Left renal pelvis (tissue), 4 donors: ENCODE measurements at regions not wholly inside any gene's neighbourhood (a gene's known extent, or its start where the extent isn't known, plus 50 kb on each side); places are given as distances from the start of the nearest gene placed in this dataset.

Source experiments
- DNase-seq, 4 donors: peaks; one replicate each; pipeline ENCODE4 v3.0.0-alpha.2; 2013; ENCODE audit warnings: low read depth in 4 of 4, low spot score in 3 of 4

DNA sequence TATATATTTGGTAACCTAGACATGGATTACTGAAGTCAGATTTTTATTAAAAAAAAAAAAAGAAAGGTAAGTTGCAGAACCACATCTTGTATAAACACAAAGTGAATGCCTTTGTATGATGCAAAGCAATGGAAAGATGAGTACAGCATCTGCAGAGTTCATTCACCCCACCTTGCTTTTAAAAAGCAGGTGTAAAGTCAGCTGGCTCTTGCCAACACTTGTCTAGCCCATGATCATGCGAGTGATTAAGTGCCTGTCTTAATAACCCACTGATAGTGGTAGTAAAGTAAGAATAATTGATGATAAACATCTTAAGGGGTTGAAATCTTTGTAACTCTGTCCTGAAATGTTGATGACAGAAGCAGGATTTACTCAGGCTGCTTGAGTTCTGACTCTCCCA, 710.4 kb downstream of the EFNB2 start:
- DNase-seq: no peak

DNA sequence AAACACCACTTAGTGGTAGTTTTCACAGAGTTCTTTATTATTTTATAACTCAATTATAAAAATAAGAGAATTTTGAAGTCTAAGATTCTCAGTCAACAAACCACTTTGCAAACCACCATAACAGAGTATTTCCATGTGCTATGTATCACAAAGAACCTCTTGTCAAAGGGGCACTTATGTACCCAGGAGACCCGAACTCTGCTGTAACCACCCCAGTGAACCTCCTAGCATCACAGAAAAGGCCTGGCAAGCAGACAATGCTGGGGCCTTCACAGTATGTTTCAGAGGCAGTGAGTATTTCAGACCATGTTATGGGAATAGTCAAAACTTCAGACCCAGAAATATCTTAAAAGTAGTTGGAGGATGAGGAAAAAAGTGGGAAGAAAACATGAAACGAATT, 714.1 kb downstream of the EFNB2 start:
- DNase-seq: no peak

DNA sequence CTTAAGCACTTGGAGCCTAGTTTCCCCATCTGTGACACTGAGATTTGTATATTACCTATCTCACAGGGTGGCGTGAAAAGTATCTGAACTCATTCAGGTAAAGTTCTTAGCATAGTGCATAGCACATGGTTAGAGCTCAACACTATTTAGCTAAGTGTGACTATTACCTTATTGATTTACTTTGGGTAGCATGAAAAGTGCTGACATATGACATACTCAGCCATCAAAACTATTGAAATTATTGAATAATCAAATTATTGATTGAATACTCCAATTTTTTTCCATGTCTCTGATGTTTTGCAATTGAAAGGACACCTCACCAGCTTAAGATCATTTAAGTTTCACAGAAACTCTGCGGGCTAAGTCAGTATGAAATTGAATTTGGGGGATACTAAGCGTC, 715.0 kb downstream of the EFNB2 start:
- DNase-seq: no peak

DNA sequence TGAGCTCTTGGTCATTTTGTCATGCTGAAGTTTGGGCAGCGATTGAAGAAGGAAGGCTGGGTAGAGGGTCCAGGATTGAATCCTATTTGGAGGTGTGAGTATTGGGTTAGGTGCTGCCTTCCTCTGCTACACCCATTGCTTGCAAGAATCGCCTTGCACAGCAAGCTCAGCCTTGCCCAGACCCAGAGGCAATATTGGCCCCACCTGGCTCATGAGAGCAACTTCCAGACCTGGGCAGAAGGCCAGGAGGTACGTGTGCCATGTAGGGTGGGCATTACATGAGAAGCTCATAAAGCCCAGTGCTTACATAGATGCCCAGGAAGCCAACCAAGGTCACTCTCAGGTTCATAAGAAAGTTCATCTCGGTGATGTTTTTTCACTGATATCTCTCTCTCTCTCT, 718.0 kb downstream of the EFNB2 start:
- DNase-seq: no peak

DNA sequence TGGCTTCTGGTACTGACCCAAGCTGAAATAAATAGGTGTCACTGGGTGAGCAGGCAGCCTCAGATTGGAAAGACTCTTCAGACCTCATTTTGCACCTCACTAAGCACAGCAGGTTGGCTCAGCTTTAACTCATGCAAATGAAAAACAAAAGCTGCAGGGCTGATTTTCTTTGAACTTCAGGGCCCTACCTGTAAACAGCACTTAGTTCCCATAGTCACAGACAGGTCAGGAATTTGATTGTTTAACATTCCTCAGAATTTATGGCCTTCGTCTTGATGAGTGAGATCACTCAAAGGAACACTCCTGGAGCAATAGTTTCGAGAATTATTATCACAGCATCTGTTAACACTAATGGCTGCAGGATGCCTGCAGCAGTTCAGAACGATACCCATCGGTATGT, 718.5 kb downstream of the EFNB2 start:
- DNase-seq: peak in 3 of 4 donors; percentile 29 to 63 (median 42)

DNA sequence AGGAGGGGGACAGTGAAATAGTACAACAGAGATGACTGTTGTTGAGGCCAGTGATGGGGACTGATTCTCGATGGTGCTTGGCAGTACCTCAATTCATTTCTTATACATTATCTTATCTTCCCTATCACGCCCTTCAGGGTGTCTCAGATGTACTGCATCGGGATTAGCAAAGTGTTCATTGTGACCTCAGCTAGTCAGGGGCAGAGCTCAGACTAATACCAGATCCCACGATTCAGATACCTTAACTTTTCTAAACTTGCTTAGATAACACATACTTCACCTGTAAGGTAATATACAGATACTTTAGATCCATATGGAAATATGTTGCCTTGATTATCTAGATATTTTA, 720.6 kb downstream of the EFNB2 start:
- no peak for DNase-seq

DNA sequence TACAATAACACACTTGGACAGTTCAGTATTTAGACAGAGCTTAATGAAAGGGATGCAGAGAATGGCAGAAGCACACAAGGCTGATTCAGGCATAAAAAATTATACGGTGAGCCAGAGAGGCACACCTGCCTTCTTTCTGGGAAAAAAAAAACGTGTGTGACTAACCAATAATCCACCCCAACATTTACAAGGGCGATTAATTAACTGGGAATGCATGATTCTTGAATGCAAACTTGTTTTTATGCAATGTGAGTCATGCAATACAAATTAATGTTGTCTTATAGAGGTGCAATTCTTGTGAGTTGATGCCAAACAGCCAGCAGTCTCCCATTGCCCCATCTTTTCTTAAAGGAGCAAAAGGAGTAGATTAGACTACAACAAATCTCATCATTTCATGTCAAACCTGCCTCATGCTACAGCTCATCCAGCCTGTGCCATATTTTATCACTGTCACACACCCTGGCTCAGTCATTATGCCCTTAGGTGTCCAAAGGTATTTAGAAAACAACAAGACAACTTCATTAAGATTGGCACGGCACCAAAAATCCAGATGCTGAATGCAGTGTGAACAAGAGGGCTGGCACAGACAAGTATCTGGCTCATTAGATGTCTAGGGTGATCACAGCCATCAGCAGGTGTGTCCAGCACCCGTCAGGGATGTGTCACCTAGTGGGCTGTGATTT, 721.1 kb downstream of the EFNB2 start:
- DNase-seq: no peak

DNA sequence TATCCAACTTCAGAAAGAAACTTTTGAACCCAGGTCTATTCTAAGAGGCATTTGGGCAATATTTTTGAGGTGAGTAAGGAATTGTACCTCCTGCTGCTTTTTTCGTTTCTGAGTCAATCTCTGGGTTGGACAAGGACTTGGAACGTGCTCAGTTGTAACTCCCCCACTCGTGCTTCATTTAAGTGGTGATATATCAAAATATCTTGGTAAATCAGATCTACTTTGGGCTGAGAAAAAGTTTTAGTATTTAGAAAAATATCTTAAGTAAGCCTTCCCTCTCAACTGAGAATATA, 728.9 kb downstream of the EFNB2 start:
- no peak for DNase-seq

DNA sequence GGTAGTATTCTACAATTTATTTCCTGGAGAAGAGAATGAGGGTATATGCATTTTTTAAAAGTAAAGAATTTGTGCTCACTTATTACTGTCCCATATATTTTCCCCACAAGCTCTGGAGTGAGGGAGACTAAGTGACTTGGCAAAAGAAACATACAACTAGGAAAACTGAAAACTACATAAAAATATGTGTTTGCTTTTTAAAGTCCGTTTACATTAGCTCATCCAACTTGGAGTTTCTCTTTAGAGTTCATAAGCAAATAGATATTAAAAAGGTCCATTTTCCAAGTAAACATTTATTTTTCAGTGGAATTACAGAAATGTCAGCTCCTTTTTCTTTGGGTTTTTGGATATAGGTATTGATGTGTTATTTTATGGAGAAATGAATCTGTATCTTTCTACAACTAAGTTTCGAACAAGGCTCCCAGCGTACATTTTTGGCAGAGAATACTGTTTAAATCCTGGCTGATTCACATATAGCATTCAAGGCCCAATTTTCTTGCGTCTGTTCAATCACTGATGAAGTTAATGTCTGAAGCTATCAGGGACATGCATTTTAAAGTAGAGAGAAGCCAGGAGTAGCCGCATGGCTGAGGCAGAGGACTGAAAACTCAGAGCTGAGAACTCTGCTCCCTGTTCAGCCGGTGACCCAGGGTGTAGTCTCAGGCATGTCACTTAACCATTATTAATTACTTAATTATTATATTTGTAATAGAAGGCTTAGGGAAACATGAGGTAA, 729.4 kb downstream of the EFNB2 start:
- no peak for DNase-seq

DNA sequence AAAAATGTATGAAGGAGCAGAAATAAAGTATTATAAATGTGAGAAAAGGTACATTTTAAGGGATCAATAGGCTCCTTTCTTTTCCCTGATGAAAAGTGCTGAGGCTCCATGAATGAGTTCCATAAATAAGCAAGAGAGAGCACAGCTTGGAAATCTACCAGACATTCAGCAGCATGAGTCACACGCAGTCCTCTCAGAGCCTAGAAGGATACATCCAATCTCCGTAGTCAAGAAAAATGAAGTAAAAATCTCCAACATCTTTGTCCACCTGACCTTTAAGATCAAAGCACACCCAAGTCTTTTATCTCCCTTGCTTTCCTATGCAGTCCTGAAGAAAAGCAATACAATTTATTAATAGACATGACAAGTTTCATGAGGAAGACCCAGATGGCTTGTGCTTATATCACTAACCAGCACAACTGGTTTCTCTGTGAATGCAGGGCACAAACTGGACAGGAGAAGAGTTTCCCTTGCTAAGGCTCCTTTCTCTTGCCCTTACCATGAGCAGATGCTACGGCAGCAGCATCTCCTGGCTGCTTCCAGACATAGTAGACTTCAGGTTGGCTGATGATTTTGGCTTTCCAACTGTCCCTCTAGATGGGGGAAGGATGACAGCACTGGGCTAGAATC, 730.8 kb downstream of the EFNB2 start:
- DNase-seq: no peak

DNA sequence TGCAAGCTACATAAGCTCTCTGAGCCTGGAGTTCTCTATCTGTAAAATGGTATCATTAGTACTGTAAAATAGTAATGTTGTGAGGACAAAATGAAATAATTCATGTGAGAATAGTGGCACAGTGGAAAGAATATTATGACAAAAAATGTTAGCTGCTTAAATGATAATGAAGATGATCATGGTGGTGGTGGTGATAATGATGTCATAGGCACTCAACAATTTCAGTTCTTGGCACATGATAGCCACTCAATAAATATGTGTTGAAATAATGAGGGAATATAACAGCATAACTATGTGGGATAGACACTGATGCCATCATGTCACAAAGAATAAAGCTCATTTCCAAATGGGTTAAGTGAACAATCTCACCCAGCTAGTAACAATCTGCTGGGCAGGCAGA, 736.3 kb downstream of the EFNB2 start:
- no peak for DNase-seq

DNA sequence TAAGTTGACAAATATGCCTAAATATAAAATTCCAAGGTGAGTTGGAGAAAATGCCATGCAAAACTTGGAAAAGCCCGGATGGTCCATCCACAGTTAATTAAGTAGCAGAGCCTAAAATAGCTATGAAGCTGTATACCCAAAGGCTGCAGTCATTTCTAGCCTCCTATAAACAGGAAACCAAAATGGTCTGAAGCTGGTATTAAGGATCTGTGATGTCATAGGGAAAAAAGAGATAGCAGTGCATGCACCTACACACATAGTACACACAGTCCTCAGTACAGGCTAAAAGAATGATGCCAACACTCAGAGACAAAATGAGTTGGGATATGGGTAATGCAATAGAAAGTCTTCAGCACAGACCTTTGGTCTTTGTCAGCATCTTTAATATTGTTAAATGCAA, 736.9 kb downstream of the EFNB2 start:
- no peak for DNase-seq

DNA sequence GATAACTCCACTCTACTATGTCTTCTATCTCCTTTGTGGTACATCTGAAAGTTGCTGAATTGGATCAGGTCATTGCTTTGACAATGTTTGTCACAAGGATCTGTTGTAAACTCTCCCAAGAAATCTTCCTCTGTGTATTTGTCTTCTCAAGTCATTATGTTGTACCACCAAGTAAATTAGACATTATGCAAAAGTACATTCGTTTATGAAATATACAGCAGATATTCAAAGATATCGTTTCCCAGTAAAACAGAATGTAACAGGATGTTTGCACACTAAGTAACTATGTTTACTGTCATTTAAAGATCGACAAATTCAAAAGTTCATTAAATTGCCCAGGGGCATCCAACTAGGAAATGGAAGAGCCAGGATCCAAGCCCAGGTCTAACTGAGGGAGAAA, 739.4 kb downstream of the EFNB2 start:
- DNase-seq: no peak

DNA sequence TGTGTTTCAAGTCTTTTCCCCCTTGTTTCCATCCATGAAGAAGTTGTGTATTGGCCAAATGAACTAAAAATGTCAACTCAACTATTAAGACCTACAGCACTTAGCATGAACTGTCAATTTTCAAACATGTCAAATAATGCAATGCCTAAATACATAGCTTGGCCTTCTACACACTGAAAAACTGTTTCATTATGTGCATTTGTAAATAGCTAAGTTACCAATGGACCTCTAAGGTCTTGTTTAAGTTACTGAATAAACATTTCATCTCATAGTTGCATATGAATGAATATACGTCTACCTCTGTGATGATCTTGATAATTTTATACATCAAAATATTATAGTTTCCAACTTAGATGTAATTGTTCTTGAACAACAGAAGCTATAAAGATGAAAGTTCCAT, 744.5 kb downstream of the EFNB2 start:
- DNase-seq: no peak

DNA sequence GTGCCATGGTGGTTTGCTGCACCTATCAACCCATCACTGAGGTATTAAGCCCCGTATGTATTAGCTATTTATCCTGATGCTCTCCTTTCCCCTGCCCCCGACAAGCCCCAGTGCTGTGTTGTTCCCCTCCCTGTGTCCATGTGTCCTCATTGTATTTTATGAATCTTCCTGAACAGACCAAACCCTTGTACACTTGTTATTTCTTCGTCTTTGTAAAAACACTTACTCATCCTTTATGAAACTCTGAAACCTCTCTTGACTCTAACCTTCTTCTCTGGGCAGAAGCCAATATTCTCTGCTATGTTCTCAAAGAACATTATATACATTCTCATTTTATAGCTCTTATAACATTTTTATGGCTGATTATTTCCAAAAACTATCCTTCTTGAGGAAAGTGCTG, 746.9 kb downstream of the EFNB2 start:
- no peak for DNase-seq

DNA sequence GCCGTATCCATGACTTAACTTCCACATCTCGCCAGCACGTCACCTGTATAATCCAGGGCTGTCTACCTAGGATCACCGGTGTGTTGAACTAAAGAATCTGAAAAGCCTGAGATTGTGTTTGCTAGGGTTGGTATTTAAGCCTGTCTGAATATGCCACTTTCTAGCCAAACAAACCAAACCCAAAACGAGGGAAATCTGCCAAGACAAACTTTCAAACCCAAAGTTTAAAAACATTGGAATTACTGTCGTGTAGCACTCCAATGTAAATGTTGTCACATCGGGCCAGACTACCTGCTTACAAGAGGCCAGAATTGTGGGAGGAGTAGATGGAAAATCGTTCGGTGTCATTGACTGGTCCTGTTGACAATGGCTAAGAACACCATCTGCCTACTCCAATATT, 747.8 kb downstream of the EFNB2 start:
- no peak for DNase-seq

DNA sequence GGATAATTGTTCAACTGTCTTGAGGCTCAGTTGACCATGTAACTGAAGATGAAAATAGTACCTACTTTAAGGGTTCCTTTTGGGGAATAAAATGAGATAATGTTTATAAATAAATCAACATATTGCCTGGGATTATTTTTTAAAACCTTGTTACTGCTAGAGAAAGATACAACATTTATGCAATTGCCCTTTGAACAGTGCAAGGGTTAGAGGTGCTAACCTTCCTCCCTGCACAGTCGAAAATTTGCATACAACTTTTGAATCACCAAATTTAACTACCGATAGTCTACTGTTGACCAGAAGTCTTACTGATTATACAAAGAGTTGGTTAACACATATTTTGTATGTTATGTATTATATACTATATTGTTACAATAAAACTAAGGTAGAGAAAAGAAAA, 750.0 kb downstream of the EFNB2 start:
- no peak for DNase-seq

DNA sequence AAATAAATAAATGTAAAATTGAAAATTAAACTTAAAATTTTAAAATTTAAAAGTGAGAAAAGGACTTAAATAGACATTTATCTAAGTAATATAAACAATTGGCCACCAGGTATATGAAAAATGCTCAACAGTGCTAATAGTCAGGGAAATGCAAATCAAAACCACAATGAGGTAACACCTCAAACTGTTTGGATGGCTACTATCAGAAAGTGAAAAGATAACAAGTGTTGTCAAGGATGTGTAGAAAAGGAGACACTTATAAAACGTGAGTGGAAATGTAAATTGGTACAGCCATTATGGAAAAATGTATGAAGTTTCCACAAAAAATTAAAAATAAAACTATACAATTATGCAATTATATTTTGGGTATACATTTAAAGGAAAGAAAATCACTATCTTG, 752.2 kb downstream of the EFNB2 start:
- DNase-seq: no peak

DNA sequence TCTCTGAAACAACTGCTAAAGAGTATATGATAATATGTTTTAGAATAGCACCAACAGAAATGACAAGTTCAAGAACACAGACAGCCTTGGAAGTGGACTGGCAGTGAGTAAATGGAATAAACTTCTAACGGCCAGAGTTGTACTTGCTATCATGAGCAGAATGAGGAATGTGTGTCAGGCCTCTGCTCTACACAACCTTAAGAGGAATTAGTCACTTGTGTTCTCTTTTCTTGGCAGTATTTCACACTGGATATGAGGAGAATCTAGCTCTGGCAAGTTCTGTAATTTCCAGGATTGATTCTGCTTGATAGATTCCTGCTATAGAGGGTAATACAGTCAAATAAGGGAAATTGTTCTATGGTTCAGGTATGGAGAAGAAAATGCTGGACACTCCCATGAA, 757.3 kb downstream of the EFNB2 start:
- DNase-seq: no peak

DNA sequence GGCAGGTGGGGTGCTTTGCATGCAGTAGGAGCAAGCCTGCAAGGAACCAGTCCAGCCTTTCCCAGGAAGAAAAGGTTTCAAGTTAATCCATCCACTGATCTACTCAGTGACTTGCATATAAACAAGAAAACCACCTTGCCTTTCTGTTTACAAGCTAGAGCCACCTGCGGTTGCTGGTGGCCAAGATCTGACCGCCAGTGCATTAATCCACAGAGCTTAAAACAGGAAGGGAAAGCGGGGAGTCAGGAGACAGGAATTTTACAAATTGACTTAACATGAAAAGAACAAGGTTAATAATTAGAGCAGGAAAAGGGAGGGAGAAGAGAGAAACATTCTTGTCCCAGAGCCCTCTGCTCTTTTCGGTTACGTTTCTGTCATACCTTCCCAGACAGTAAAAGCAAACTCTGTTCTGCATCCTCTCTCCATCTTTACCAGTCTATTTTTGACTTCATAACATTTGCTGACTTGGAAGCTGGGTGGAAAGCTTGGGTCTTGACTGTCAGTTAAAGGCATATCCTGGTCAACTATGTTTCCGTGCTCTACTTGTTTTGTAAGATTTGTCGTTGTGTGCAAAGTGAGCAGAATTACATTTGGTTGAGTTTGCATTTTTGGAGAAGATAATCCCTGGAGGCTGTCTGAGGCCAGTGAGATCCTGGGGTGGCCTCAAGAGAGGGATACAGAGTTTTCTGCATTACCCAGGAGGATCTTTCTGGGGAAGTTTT, 760.6 kb downstream of the EFNB2 start:
- peak in 3 of 4 donors; percentile 10 to 22 (median 21) for DNase-seq

DNA sequence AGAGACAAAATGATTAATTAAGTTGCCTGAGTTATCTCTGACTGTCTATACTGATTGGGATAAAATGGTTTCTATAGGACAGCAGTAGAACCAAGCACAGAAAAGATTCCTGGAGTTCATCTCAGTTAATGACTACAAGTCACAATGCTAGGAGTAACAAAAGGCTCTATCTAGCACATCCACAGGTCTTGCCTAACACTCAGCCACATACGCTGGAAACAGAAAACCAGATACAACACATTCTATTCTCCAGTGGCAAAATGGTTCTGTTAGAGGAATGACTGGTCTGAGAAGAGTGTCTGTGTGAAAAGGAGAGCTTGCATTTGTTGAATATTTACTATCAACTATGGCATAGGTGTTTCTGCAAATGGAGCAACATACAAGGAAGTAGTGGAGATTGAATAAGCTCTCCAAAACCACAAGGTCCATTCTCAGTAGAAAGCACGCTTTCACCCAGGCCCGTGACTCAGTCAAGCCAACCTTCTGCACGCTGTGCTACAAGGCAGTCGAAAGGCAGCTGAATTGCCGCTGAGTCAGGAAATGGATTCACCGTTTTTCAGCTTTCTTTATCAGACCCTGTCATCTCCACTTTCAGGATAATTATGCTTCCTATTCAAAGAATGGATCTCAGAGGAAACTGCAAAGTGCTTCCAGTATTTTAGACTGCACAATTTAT, 761.5 kb downstream of the EFNB2 start:
- DNase-seq: no peak
